Ishikawa (cell line): ENCODE measurements at regions not wholly inside any gene's neighbourhood (a gene's known extent, or its start where the extent isn't known, plus 50 kb on each side); places are given as distances from the start of the nearest gene placed in this dataset.

Experiments
- CEBPB ChIP-seq: IDR thresholded peaks from 2 replicates; pipeline ENCODE4 v1.6.1; 2012
- EGR1 ChIP-seq: IDR thresholded peaks from 2 replicates; pipeline ENCODE4 v1.6.1; 2012
- MAX ChIP-seq: IDR thresholded peaks from 2 replicates; pipeline ENCODE4 v1.6.1; 2012
- NFIC ChIP-seq: IDR thresholded peaks from 2 replicates; pipeline ENCODE4 v1.6.1; 2012
- RAD21 ChIP-seq: IDR thresholded peaks from 2 replicates; pipeline ENCODE4 v1.6.1; 2012; ENCODE audit warnings: low read depth
- YY1 ChIP-seq: IDR thresholded peaks from 2 replicates; pipeline ENCODE4 v1.6.1; 2012; ENCODE audit warnings: low read depth
- TF ChIP-seq, protein P1 (sequence below): IDR thresholded peaks from 2 replicates; pipeline ENCODE4 v1.6.1; 2012; ENCODE audit warnings: low read depth, mild to moderate bottlenecking

DNA sequence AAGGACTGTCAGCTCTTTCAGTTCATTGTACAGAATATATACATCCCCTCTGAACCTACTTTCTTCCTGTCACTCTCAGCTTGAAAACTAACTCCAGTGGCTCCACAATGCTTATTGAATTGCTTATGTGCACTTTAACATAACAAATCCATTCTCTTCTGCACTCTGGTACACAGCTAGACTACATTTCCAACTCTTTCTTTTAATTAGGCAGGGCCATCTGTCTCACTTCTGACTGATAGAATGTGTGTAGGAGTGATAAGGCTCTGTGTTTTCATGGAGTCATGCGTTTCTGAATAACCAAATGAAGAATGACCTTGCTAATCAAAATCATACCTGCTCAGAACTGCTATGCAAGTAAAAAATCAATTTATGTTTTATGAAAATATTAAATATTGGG, 278.5 kb upstream of the CCDC179 start:
- TF ChIP-seq RAD21 (no peak), CEBPB (no peak), YY1 (no peak), NFIC (no peak), MAX (no peak), EGR1 (no peak)
- TF ChIP-seq, protein P1, sequence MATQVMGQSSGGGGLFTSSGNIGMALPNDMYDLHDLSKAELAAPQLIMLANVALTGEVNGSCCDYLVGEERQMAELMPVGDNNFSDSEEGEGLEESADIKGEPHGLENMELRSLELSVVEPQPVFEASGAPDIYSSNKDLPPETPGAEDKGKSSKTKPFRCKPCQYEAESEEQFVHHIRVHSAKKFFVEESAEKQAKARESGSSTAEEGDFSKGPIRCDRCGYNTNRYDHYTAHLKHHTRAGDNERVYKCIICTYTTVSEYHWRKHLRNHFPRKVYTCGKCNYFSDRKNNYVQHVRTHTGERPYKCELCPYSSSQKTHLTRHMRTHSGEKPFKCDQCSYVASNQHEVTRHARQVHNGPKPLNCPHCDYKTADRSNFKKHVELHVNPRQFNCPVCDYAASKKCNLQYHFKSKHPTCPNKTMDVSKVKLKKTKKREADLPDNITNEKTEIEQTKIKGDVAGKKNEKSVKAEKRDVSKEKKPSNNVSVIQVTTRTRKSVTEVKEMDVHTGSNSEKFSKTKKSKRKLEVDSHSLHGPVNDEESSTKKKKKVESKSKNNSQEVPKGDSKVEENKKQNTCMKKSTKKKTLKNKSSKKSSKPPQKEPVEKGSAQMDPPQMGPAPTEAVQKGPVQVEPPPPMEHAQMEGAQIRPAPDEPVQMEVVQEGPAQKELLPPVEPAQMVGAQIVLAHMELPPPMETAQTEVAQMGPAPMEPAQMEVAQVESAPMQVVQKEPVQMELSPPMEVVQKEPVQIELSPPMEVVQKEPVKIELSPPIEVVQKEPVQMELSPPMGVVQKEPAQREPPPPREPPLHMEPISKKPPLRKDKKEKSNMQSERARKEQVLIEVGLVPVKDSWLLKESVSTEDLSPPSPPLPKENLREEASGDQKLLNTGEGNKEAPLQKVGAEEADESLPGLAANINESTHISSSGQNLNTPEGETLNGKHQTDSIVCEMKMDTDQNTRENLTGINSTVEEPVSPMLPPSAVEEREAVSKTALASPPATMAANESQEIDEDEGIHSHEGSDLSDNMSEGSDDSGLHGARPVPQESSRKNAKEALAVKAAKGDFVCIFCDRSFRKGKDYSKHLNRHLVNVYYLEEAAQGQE = no peak
